LNCAP (cell line): ENCODE measurements at regions not wholly inside any gene's neighbourhood (a gene's known extent, or its start where the extent isn't known, plus 50 kb on each side); places are given as distances from the start of the nearest gene placed in this dataset.

Experiments
- TF ChIP-seq, protein P1 (sequence below): fragments of 450-650 bp; IDR thresholded peaks from 2 replicates; pipeline ENCODE4 v1.5.1; 2017; ENCODE audit warnings: mild to moderate bottlenecking

DNA sequence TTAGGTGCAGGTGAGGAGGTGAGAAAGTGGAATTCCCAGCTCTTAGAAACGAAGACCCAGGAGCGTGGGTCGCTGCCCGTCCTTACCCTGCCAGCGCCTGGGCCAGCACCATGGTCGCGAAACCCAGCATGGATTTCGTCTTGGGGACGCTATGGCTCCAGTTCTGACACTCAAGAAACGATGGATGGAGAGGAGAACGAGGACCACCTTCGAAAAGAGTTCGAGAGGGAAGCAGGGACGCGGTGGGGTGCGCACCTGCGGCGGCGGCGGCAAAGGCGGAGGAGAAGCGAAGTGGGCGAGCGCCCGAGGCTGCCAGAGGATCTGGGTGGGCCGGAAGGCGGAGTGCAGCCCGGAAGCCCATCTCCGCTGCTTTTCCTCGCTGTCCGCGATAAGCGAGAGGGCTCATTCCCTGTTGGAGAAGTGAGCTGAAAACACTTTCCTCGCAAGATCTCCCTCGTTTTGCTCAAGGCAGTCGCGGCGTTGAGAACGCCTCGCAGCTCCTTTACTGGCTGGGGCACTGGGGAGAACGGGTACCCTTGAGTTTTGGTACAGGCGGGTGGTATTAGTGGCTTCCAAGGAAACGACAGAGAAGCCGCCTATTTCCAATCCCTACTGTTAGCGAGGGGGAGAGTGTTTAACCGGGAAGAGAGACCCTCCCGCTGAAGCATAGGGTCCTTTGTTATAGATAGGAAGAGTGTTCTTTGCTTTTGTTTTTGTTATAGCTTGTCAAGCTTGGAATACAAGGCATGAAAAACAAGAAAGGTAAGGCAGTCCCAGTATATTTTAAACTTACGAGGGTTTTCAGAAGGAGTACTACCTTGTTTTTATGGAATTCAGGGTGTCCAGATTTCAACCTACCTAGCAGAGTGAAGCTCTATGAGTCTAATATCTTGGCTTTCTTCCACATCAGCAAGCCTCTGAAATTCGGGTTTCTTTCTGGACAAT lies 109.5 kb downstream of the TRIM27 start:
- TF ChIP-seq, protein P1, sequence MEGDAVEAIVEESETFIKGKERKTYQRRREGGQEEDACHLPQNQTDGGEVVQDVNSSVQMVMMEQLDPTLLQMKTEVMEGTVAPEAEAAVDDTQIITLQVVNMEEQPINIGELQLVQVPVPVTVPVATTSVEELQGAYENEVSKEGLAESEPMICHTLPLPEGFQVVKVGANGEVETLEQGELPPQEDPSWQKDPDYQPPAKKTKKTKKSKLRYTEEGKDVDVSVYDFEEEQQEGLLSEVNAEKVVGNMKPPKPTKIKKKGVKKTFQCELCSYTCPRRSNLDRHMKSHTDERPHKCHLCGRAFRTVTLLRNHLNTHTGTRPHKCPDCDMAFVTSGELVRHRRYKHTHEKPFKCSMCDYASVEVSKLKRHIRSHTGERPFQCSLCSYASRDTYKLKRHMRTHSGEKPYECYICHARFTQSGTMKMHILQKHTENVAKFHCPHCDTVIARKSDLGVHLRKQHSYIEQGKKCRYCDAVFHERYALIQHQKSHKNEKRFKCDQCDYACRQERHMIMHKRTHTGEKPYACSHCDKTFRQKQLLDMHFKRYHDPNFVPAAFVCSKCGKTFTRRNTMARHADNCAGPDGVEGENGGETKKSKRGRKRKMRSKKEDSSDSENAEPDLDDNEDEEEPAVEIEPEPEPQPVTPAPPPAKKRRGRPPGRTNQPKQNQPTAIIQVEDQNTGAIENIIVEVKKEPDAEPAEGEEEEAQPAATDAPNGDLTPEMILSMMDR, result no peak

DNA sequence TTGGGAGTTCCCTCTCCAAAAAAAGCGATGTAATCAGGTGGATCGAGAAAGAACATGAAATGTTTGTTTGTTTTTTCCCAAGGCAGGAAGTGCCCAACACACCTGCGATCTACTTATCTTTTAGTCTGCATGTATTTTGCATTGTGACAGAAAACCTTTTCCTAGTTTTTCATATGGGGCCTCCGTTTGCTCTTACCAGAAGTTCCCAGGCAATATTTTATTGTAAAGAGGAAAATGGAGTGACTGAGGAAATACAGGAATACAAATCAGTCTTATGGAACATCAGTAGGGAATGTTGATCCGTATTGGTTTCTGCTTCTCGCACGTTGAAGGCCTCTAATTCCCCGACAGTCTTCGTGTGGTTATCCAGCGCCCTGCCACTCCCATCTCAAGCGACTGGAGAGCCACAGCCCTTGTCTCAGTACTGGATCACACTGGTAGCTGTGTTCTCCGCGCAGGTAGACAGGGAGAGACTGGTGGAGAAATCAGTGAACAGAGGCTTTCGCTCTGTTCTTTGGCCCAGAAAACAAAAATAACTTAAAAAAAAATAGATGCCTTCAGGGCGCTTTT lies 107.4 kb downstream of the TRIM27 start:
- TF ChIP-seq, protein P1, result no peak

DNA sequence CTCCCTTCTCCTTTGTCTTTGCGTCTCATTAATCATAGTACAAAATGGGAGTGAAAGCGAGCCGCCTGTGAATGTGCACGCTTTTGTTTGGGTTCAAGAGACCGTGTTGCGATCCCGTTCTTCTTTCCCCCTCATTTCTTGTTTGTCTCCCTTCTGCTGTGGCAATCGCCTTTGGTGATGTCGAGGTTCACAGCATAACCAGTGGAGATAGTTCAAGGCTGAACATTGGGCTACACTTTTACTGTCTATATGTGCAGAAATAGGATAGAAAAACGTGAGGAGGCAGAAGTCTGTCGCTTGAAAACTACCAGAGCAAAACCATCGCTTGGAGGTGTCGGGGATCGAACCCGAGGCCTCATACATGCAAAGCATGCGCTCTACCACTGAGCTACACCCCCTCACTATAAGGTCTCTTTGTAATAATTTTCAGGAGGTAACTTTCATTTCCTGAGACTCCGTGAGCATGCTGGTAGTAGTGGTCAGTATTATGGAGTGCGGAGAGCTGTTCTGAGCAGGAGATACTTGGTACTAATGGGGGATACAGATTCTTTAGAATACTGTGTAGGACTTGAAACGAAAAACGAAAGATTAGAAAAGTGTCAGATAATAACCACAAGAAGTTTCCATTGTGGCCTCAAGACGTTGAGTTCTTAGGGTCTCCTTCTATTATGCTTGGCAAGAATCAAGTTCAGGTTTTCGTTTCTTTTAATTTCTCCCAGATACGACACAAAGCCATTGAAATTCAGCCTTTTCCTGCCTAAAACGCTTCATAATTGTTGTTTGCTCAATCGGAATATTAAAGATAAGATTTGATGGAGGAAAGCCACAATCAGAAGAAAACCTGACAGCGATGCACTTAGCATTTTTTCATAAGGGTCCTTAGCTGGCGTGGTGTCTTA lies 106.6 kb downstream of the TRIM27 start:
- TF ChIP-seq, protein P1, result no peak

DNA sequence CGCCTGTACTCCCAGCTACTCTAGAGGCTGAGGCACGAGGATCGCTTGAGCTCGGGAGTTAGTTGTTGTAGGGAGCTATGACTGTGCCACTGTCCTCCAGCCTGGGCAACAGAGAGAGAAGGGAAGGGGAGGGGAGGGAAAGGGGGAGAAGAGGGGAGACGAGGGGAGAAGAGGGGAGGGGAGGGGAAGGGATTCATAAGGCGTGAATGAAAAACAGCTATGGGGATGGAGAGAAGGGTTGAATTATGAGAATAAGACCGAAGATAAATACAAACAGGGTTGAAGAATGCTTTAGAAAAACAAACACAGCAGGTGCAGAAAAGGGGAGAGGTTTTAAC lies 106.0 kb downstream of the TRIM27 start:
- TF ChIP-seq, protein P1, result no peak

DNA sequence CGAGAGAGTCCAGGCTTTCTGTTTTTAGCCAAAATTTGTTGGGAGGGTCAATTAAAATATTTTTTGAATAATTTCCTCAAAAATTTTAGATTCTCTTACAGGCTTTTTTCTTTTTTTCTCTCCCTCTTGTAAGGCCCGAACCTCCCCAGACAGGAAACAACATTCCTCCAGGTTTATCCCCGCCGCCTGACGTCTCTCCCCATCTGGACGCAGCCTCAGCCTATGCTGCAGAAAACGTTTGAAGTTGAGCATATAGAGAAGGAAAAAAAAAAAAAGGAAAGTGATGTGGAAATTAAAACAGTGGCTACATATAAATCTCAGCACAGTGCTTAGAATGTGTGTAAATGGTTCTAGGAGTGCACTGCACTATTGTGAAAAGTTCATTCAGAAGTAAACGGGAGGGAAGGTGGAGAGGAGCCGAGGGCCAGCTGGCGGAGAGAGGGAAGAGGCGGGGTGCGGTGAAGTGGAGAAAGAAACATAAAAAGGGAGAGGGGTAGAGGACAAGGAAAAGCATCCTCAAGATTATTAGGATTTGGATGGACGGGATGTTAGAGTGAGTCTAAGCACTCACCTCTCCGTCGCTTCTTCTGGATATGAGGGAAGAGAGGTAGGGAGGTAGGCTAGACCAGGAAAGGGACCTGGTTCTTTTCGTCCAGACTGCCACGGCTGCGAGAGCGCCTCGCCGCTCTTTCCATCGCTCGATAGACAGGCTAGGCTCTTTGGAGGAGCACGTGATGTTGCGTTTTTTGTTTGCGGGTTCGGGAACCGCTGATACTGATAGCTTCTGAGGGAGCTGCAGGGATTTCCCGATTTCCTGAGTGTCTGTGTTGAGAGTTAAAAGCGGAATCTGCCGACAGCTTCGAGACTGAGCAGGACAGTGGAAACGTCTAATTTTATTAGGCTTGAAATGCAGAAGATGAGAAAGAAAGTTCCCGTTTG lies 98.7 kb downstream of the TRIM27 start:
- TF ChIP-seq, protein P1, result no peak

DNA sequence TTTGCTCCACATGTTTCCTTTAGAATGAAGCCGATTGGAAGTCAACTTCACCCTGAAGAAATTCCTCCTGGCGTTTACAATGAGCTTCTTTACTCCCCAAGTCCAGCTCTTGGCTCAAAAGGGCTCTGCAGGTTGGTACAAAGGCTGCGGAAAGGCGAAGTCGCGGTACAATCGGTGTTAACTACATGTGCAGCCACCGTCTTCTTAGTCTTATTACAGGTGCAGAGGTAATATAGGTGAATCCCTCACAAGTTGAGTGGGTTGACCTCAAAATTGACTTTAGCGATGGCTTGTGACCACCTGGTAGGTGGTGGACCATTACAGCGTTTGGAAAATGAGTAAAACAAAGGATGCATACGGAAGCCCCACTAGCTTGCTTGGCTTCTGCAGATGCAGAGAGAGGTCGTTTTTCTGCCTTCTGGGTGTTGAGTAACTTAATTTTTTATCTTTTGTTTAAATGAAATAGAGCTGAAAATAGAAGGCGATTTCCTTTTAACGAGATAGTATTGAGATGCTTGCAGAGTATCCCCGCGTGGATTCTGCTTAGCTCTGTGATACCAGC lies 98.0 kb downstream of the TRIM27 start:
- TF ChIP-seq, protein P1, result no peak
